NT2/D1 (cell line): ENCODE measurements at regions not wholly inside any gene's neighbourhood (a gene's known extent, or its start where the extent isn't known, plus 50 kb on each side); places are given as distances from the start of the nearest gene placed in this dataset.

Experiments
- SUZ12 ChIP-seq: IDR thresholded peaks from 2 replicates; pipeline ENCODE4 v1.6.1; 2011; ENCODE audit not compliant: insufficient read length, insufficient read depth; ENCODE audit errors: extremely low read depth
- YY1 ChIP-seq: IDR thresholded peaks from 2 replicates; pipeline ENCODE4 v1.6.1; 2011; ENCODE audit not compliant: insufficient read length, insufficient read depth
- ZNF274 ChIP-seq: IDR thresholded peaks from 2 replicates; pipeline ENCODE4 v1.6.1; 2011; ENCODE audit warnings: mild to moderate bottlenecking, low read depth, low read length

DNA sequence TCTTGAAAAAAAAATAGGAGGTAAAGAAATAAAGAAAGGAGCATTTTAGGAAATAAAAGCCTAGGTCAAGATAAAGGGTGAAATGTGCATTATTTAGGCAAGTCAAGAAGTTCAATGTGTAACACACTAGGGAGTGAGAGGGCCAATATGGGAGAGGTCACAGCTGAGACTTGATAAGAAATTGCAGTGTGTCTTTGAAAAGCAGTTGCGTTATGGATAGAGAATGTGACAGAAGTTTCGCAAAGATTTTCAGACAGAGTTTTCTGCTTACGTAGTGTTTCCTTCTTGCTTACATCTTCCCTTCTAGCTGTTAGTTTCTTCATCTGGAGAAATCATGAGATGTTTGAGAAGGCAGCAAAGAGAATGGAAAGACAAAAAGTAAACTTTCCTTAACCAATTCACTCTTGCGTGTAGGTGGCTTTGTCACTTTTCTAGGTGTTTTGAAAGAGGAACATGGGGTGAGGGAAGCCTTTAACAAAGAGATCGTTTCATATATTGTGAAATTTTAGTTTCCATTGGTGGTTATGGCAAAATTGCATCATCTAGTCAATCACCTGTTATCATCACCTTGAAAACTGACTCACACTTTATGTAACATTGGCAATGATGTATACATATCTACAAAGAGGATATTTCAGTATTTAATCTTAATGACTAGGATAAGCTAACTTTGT lies 975.5 kb downstream of the OLFM4 start:
- TF ChIP-seq ZNF274 (no peak), YY1 (no peak), SUZ12 (no peak)
